GM12878 (cell line): ENCODE measurements at regions not wholly inside any gene's neighbourhood (a gene's known extent, or its start where the extent isn't known, plus 50 kb on each side); places are given as distances from the start of the nearest gene placed in this dataset.

Experiments used
- ATAC-seq: fragments of 200-7000 bp; cut with Tn5 transposase; 3 replicates; pipeline ENCODE4 v1.9.1; 2020; ENCODE audit warnings: mild to moderate bottlenecking, moderate library complexity
- BruUV-seq: library from RNA; stranded (reverse); fragments of 400-500 nt; replicated peaks from 2 replicates; lab custom pipeline; 2021; lab: Mats Ljungman, UMichigan
- CTCF ChIA-PET: fragments of 300-600 bp; sonication (Branson Sonifier 250); formaldehyde crosslinking; extraction: SDS; loops from one replicate; lab custom pipeline; 2021; ENCODE audit warnings: inconsistent platforms; lab: Yijun Ruan, JAX
- POLR2A ChIA-PET: fragments of 350-600 bp; formaldehyde crosslinking; extraction: SDS; loops from one replicate; lab custom pipeline; 2021; ENCODE audit warnings: inconsistent platforms; lab: Charles Lee
- RAD21 ChIA-PET: fragments of 300-600 bp; sonication (Branson Sonifier 250); formaldehyde crosslinking; loops from one replicate; lab custom pipeline; 2023; ENCODE audit warnings: antibody characterized with exemption; ENCODE audit not compliant: unreplicated experiment; lab: Charles Lee
- SMC1A ChIA-PET: fragments of 300-600 bp; sonication (Branson Sonifier 250); formaldehyde crosslinking; loops from one replicate; lab custom pipeline; 2023; ENCODE audit not compliant: unreplicated experiment, uncharacterized antibody; lab: Charles Lee
- DNase-seq: peaks from one replicate; pipeline ENCODE4 v3.0.0-alpha.2; 2011; ENCODE audit warnings: low read depth, low spot score
- FAIRE-seq: peaks from 3 replicates; lab custom pipeline; 2011; peaks lifted over from hg19 to GRCh38; lab: Jason Lieb, UNC
- H2AFZ ChIP-seq: 2 replicates; pipeline ENCODE4 v1.6.0; 2011; ENCODE audit warnings: low read depth, low read length, control low read depth; ENCODE audit not compliant: control insufficient read depth
- H3K27ac ChIP-seq: 2 replicates; pipeline ENCODE4 v1.5.1; 2011; ENCODE audit warnings: control low read depth; ENCODE audit not compliant: control insufficient read depth, insufficient read depth
- H3K27me3 ChIP-seq, 2 experiments: replicated peaks in 1 of 2; 2 replicates each; pipeline versions ENCODE4 v1.6.0 to v1.6.1; 2011; ENCODE audit warnings: low read length in 1 of 2; ENCODE audit not compliant: control insufficient read depth in 2 of 2, insufficient read depth in 2 of 2
- H3K36me3 ChIP-seq, 2 experiments: 2 replicates each; pipeline ENCODE4 v1.5.1; 2011; ENCODE audit warnings: low read length in 1 of 2; ENCODE audit not compliant: control insufficient read depth in 2 of 2, insufficient read depth in 2 of 2
- H3K4me1 ChIP-seq: 2 replicates; pipeline ENCODE4 v1.6.1; 2011; ENCODE audit warnings: mild to moderate bottlenecking, low read length, moderate library complexity, mixed read lengths; ENCODE audit not compliant: control insufficient read depth, insufficient read depth
- H3K4me2 ChIP-seq: 2 replicates; pipeline ENCODE4 v1.6.0; 2011; ENCODE audit warnings: control low read depth; ENCODE audit not compliant: control insufficient read depth, insufficient read depth
- H3K4me3 ChIP-seq: fragments of 200-600 bp; sonication (generic); 2 replicates; pipeline ENCODE4 v1.5.1; 2016
- H3K79me2 ChIP-seq: 2 replicates; pipeline ENCODE4 v1.6.0; 2011; ENCODE audit warnings: low read length; ENCODE audit not compliant: control insufficient read depth, insufficient read depth
- H3K9ac ChIP-seq: 2 replicates; pipeline ENCODE4 v1.8.0; 2011; ENCODE audit warnings: low read length, control low read depth, mixed read lengths; ENCODE audit not compliant: control insufficient read depth, insufficient read depth
- H3K9me3 ChIP-seq: replicated peaks from 3 replicates; pipeline ENCODE4 v1.5.1; 2011; ENCODE audit warnings: mild to moderate bottlenecking, low read length; ENCODE audit not compliant: control insufficient read depth, insufficient read depth
- H4K20me1 ChIP-seq: 2 replicates; pipeline ENCODE4 v1.6.0; 2011; ENCODE audit not compliant: control insufficient read depth, insufficient read depth
- CREM ChIP-seq: IDR thresholded peaks from 2 replicates; pipeline ENCODE4 v1.6.1; 2014; ENCODE audit warnings: antibody characterized with exemption, low read depth
- EP300 ChIP-seq, 2 experiments: fragments of 150-350 bp in 1 of 2; IDR thresholded peaks; 2 replicates each; pipeline ENCODE4 v1.6.1; 2011 to 2012; ENCODE audit warnings: low read depth in 2 of 2, low read length in 2 of 2, borderline replicate concordance in 1 of 2, improper control_type of control experiment in 1 of 2, inconsistent platforms in 1 of 2; ENCODE audit not compliant: control insufficient read depth in 1 of 2
- FOXK2 ChIP-seq: fragments of 450-650 bp; IDR thresholded peaks from 2 replicates; pipeline ENCODE4 v1.6.1; 2017; ENCODE audit warnings: mild to moderate bottlenecking, moderate library complexity
- MXI1 ChIP-seq: fragments of 150-350 bp; IDR thresholded peaks from 2 replicates; pipeline ENCODE4 v1.6.1; 2011; ENCODE audit warnings: low read depth, mild to moderate bottlenecking, inconsistent platforms, low read length, improper control_type of control experiment
- NRF1 ChIP-seq: conservative IDR thresholded peaks from 2 replicates; pipeline ENCODE4 v1.6.1; 2011; ENCODE audit warnings: mild to moderate bottlenecking, low read depth, low read length, improper control_type of control experiment
- WRNIP1 ChIP-seq: IDR thresholded peaks from 2 replicates; pipeline ENCODE4 v1.6.1; 2011; ENCODE audit warnings: low read depth, low read length, improper control_type of control experiment, borderline replicate concordance
- YY1 ChIP-seq: IDR thresholded peaks from 2 replicates; pipeline ENCODE4 v1.6.1; 2011; ENCODE audit warnings: low read depth, mild to moderate bottlenecking, low read length
- ZBED1 ChIP-seq: IDR thresholded peaks from 2 replicates; pipeline ENCODE4 v1.6.1; 2016; ENCODE audit warnings: borderline replicate concordance
- ZNF24 ChIP-seq: fragments of 450-650 bp; IDR thresholded peaks from 2 replicates; pipeline ENCODE4 v1.6.1; 2017; ENCODE audit warnings: antibody characterized with exemption, mild to moderate bottlenecking
- ZSCAN29 ChIP-seq: fragments of 450-650 bp; IDR thresholded peaks from 2 replicates; pipeline ENCODE4 v1.6.1; 2017; ENCODE audit warnings: mild to moderate bottlenecking, moderate library complexity
- WGBS: methylation state at CpG from one replicate; pipeline ENCODE4 v1.1.6; 2016; ENCODE audit warnings: low lambda C conversion rate; ENCODE audit not compliant: insufficient replicate concordance, insufficient coverage; ENCODE audit errors: missing lambda C conversion rate; 5-methylcytosine and 5-hydroxymethylcytosine counted together
- in situ Hi-C: fragments of 300-500 bp; cut with MboI; formaldehyde crosslinking; loops from 9 replicates; pipeline ENCODE4 v1.14.3; 2018; ENCODE audit warnings: mixed read lengths
- intact Hi-C: fragments of 100-400 bp; cut with micrococcal nuclease; formaldehyde crosslinking; loops from one replicate; pipeline ENCODE4 v1.14.2; 2022; ENCODE audit not compliant: unreplicated experiment
- TF ChIP-seq, protein P1 (sequence below): IDR thresholded peaks from 2 replicates; pipeline ENCODE4 v1.6.1; 2011; ENCODE audit warnings: low read depth, mild to moderate bottlenecking, low read length, moderate library complexity, borderline replicate concordance; ENCODE audit errors: extremely low read depth

DNA sequence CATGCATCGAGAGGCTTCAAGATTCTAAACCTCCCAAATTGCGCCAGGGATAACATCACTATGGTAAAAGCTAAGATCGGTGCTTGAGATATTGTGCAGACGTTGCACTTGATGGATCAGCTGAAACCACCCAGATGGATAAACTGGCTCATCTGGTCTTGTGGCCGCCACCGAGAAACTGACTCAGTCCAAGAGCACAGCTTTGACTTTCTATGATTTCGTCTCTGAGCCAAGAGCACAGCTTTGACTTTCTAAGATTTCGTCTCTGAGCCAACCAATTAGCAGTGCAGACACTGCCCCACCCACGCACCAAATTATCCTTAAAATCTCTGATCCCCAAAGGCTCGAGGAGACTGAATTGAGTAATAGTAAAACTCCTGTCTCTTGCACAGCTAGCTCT, 687.2 kb downstream of the FAM133A start (continued):
- TF ChIP-seq, protein P1, sequence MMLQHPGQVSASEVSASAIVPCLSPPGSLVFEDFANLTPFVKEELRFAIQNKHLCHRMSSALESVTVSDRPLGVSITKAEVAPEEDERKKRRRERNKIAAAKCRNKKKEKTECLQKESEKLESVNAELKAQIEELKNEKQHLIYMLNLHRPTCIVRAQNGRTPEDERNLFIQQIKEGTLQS, result no peak
- TF ChIP-seq ZNF24 (no peak), YY1 (no peak), ZSCAN29 (no peak), WRNIP1 (no peak)

DNA sequence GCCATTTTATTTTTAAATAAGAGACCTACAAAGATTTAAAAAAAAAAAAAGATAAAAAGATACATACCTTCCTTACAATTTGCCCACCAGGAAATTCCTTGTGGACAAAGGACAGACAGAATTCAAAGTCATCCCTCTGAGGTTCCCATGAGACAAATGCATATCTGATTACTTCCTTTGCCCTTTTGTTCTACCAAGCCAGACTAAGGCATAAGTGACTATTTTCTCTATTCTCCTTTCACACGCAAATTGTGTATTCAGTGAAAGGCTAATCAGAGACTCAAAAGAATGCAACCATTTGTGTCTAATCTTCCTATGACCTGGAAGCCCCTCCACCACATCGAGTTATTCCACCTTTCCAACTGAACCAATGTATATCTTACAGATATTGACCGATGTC, 691.7 kb downstream of the FAM133A start:
- ATAC-seq (no peak), FAIRE-seq (no peak), DNase-seq (no peak)
- ChIA-PET SMC1A (no interaction called here), RAD21 (no interaction called here), POLR2A (no interaction called here), CTCF (no interaction called here)
- intact Hi-C loops (no loop called here), in situ Hi-C loops (no loop called here)
- Histone ChIP-seq H3K79me2 (no peaks in the 10 kb centered on the region), H3K4me1 (no peaks in the 10 kb centered on the region), H4K20me1 (no peaks in the 10 kb centered on the region), H3K9ac (no peak overlapping the region), H3K36me3 (no peaks in the 10 kb centered on the region), H3K4me3 (no peak overlapping the region), H3K4me2 (no peak overlapping the region), H3K27me3 (no peaks in the 10 kb centered on the region), H3K27ac (no peak overlapping the region), H3K9me3 (no peaks in the 10 kb centered on the region; the same call in 2 of the 3 replicates), H2AFZ (no peak overlapping the region)
- no peak for TF ChIP-seq NRF1
- no peak for TF ChIP-seq MXI1
- TF ChIP-seq FOXK2, result no peak
- no peak for TF ChIP-seq ZBED1
- no peak for TF ChIP-seq EP300 (IDR thresholded peaks at IDR 0.05; ENCODE audit: borderline replicate concordance in 1 of 2, control insufficient read depth in 1 of 2, low read depth in 2 of 2, low read length in 2 of 2)
- no peak for TF ChIP-seq CREM
- 43% methylated on average over 3 of the region's 3 CpGs for WGBS
- BruUV-seq, result no TSS peak
